Hematopoietic multipotent progenitor cell (in vitro differentiated cells): ENCODE measurements at regions not wholly inside any gene's neighbourhood (a gene's known extent, or its start where the extent isn't known, plus 50 kb on each side); places are given as distances from the start of the nearest gene placed in this dataset.

Experiments used
- DNase-seq, 3 donors: peaks; one replicate each; pipeline ENCODE4 v3.0.0-alpha.2; 2011 to 2015; ENCODE audit warnings: low read depth in 2 of 3, low spot score in 2 of 3

DNA sequence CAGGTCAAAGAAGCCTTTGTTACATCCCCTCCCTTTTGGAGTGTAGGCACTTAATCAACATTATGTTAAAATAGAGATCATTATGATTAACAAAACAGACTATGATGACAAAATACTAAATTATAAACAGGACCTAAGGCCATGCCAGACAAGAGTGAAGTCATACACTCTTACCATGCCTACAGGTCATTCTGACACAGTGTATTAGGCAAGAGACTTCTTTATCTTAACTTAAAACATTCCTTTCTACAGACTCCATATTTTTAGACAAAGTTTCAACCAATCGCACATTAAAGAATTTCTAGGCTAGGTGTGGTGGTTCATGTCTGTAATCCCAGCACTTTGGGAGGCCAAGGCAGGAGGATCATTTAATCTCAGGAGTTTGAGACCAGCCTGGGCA is 128.6 kb upstream of the SLC34A2 start:
- no peak for DNase-seq

- DNase-seq = no peak
These were observed 127.3 kb upstream of the SLC34A2 start for GRCh38 chr4:25528391-25528790.

GRCh38 chr4:25531272-25531671 is 124.4 kb upstream of the SLC34A2 start:
- DNase-seq = no peak

- DNase-seq = no peak
These were observed 123.1 kb upstream of the SLC34A2 start for GRCh38 chr4:25532591-25532990.

DNA sequence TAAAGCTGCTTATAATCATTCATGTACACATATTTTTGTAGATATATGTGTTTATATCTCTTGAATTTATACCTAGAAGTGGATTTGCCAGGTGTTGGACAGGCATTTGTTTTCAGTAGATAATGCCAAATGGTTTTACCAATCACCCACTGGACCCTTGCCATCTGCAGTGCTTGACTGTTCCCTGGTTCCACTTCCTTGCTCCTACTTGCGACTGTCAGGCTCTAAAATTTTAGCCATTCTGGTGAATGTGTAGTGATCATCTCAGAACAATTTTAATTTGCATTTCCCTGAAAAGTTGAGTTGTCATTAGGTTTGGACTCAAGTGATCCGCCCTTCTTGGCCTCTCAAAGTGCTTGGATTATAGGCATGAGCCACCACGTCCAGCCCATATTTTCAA is 122.4 kb upstream of the SLC34A2 start:
- no peak for DNase-seq

DNA sequence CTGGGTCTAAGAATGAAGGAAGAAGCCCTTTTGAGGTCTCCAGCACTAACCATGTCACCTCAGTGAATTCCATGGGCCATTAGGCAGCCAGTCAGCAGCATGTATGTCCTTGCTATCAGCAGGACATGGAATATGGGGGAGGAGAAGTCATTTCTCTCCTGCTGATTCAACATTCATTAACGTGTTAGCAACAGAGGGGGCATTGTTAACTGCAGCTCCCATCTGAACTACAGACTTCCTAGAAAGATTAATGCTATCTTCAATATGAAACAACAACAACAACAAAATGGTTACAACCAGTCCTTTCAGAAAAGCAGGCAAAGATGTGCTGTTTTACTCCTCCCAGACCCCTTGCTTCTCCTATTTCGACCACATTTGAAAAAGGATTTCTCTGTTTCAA is 120.4 kb upstream of the SLC34A2 start:
- DNase-seq = no peak

GRCh38 chr4:25535701-25536473 is 119.8 kb upstream of the SLC34A2 start:
- no peak for DNase-seq

GRCh38 chr4:25536564-25537320 is 118.9 kb upstream of the SLC34A2 start:
- no peak for DNase-seq

DNA sequence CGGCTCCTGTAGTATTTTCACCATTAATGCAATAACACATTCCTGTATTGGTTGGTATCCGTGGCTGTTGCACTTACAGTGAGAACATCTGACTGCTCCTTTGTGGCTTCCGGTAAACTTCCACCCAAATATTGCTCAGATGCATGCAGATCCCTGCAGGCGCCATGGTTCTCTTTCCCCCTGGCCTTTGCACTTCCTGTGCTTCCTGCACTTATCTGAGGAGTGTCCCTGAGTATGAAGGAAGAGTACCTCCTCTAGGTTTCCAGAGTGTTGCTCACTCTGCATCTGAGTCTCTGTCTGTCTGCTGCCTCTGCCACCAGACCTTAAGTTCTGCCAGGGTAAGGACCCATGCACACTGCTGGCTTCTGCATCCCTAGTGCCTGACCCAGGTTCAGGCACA is 117.2 kb upstream of the SLC34A2 start:
- no peak for DNase-seq

DNA sequence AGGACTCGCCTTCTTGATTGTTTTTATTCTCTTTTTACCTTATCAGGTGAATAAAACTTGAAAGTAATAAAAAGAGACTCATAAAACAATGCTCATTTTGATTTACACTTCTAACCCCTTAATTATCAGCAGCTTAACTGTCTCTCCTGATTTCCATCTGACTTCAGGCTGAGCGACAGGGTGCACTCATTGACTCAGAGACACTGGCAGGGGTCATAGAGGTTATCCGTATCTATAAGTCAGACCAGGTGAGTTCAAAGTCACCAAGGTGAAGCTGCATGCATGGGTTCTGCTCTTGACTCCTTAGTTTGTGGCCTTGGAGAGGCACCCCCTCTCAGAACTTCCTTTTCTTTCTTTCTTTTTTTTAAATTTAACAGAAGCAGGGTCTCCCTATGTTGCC is 116.4 kb upstream of the SLC34A2 start:
- no peak for DNase-seq

- DNase-seq = no peak
These were observed 114.9 kb upstream of the SLC34A2 start for GRCh38 chr4:25540734-25541133.

GRCh38 chr4:25547343-25547742 is 108.3 kb upstream of the SLC34A2 start:
- no peak for DNase-seq

DNA sequence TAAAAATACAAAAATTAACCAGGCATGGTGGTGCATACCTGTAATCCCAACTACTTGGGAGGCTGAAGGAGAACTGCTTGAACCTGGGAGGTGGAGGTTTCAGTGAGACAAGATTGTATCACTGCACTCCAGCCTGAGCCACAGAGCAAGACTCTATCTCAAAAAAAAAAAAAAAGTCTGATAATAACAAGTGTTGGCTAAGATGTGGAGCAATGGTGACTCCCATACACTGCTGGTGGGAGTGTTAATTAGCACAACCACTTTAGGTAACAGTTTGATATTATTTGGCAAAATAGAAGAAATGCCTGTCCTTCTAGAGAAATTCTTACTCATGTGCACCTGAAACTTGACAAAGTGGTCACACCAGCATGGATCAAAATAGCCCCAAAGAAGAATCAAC is 106.2 kb upstream of the SLC34A2 start:
- no peak for DNase-seq

GRCh38 chr4:25550376-25551030 is 105.1 kb upstream of the SLC34A2 start:
- no peak for DNase-seq

GRCh38 chr4:25551605-25552004 is 104.0 kb upstream of the SLC34A2 start:
- DNase-seq = no peak

- no peak for DNase-seq
These were observed 102.9 kb upstream of the SLC34A2 start for GRCh38 chr4:25552580-25553271.

- DNase-seq = no peak
These were observed 96.1 kb upstream of the SLC34A2 start for GRCh38 chr4:25559508-25559907.

DNA sequence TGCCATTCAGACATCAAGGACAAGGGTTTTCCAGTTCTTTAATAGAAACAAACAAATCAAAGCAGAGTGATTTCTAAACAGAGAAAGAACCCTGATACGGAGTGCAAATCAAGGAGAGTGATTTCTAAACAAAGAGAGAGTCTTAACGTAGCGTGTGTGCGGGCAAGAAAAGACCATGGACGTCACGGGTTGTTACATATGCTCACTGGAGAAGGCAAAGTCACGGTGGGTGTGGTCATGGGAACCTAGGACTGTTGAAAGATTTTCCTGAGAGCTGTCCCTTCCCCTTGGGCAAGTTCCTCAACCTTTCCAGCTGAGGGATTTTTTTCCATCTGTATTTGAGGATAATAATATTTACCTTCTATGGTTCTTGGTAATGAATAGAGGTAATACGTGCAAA is 95.0 kb upstream of the SLC34A2 start:
- DNase-seq = no peak

GRCh38 chr4:25563071-25563564 is 92.5 kb upstream of the SLC34A2 start:
- no peak for DNase-seq

GRCh38 chr4:25564836-25565235 is 90.8 kb upstream of the SLC34A2 start:
- no peak for DNase-seq

DNA sequence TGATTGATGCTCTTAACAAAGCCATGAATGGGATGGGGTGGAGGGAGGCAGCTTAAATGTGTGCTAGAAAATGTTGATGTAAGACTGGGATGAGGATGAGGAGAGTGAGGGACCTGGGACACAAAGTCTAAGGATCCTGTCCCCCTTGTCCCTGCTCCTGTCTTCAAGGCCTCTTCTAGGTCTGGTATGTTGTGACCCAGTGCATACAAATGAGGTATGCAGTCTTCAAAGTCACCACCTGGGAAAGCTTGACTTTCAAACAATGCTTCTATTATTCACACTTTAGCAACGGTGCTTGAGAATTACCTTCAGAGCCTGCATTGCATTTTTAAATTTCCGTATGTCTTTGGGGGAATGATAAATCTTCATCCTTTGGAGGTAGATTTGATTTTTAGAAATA is 88.4 kb upstream of the SLC34A2 start:
- DNase-seq = no peak
